ENCODE measurements at regions not wholly inside any gene's neighbourhood (a gene's known extent, or its start where the extent isn't known, plus 50 kb on each side); places are given as distances from the start of the nearest gene placed in this dataset.

- TF ChIP-seq CTCF (IDR thresholded peaks at IDR 0.05) = no peak
- no peak for TF ChIP-seq ZFX (IDR thresholded peaks at IDR 0.05; ENCODE audit: borderline replicate concordance)
These were observed 97.4 kb downstream of the BANF2 start for GRCh38 chr20:17797161-17797560.

All from 22Rv1 (cell line).